Left forelimb (tissue), 1 donor: ENCODE measurements at regions not wholly inside any gene's neighbourhood (a gene's known extent, or its start where the extent isn't known, plus 50 kb on each side); places are given as distances from the start of the nearest gene placed in this dataset.

ENCODE experiments used
- DNase-seq: peaks from one replicate; pipeline ENCODE4 v3.0.0-alpha.2; 2018; ENCODE audit warnings: low spot score

DNA sequence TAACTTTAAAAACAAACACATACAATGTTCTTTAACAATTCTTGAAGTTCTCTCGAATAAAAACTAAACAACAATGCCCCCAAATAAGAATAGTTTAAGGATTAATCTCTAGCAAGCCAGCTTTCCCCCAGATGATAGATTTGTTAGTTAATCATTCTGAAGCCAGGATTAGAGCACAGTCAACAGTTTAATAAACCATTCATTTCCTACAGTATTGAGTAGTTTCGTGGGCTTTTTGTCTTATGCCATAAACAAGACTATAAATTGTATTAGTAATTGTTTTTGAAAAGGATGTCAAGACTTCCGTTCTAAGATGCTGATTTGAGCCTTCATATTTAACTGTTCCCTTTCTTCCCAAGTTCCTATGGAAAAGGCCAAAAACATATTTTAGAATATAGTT lies 136.6 kb downstream of the PIK3R1 start:
- no peak for DNase-seq

DNA sequence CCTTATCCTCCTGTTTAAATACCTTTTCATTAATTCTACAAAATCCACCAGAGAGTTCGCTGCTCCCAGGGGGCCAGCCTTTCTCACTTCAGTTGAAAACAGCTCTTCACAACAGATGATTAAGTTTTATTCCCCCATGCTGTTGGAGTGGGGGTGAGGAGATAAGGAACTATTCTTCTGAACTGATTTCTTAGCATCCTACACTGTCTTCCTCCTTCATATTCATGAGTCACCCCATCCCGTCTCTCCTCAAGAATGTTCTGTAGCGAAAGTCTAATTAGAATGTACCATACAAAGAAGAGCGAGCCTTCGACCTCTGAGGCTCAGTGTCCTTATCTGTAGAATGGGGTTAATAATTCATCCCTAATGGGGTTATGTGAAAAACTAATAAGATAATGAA lies 138.0 kb downstream of the PIK3R1 start:
- DNase-seq = no peak

DNA sequence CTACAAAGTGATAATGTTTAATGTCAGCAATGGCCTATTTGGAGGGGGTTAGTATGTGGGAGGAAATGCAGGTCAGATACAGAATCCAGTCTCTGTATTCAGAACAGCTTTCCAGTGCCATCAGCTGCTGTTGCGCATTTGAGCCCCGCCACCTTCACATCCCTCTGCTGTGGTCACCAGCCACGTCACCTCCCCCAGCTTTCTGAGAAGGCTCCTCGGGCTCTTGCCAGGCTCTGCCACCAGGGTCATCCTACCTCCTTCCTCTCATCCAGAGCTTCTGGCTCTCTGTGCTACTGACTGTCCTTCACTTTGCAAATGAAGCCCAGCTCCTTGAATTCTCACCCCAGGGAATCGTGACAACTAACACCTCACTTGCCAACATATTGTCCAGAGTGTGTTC lies 138.8 kb downstream of the PIK3R1 start:
- no peak for DNase-seq

DNA sequence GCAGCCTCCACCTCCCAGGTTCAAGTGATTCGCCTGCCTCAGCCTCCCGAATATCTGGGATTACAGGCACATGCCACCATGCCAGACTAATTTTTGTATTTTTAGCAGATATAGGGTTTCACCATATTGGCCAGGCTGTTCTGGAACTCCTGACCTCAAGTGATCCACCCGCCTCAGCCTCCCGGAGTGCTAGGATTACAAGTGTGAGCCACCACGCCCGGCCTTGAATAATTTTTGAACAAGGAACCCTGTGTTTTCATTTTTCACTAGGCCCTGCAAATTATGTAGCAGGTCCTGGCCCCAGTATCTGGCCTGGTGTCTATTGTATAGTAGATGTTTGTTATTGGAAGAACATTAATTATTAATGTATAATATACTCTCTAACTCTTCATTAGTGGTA lies 140.7 kb downstream of the PIK3R1 start:
- no peak for DNase-seq

DNA sequence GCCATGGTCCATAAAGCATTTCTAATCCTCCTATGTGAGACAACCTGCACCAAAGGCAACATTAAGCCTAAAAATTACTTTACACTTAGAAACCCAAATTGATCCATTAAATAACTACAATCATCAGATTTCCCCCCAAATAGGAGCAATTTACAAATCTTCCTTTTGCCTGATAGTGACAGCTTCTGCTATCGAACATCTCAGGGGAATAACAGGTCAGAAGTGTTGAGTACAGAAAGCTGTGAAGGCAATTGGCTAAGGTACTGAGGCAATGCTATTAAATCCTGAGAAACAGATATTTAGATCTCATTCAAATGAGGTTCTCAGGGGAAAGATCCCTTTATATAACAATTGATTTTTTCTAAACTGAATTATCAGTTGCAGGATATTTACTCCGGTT lies 141.1 kb downstream of the PIK3R1 start:
- DNase-seq = no peak

DNA sequence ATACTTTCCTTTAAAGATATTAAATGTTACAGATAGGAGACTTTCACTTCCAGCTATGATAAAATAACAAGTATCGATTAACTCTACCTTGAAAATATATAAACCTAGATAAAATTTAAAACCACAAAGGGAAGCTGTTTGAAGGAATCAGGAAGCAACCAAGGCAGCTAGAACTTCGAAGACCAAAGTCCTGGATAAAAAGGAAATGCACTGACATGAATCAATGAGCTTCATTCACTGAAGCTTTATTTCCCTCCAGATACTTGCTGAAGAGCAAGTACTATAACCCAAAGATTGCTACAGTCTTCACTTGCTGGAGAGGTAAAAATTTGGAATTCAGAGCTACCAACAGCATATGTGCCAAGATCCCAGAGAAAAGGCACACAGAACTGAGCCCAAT lies 144.1 kb downstream of the PIK3R1 start:
- DNase-seq = no peak

DNA sequence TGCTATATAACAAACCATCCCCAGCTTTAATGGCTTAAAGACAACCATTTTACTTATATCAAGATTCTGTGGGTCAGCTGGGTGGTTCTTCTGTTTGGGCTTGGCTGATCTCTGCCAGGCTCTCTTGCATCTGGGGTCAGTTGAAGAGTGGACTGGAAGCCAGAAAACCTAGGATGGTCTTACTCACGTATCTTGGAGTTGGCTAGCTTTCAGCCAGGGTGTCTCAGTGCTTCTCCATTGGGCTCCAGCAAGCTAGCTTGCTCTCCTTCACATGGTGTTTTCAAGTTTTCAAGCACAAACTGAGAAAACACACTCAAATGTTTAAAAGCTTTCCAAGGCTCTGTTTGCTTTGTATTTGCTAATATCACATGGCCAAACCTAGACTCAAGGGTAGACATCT lies 146.8 kb downstream of the PIK3R1 start:
- no peak for DNase-seq

DNA sequence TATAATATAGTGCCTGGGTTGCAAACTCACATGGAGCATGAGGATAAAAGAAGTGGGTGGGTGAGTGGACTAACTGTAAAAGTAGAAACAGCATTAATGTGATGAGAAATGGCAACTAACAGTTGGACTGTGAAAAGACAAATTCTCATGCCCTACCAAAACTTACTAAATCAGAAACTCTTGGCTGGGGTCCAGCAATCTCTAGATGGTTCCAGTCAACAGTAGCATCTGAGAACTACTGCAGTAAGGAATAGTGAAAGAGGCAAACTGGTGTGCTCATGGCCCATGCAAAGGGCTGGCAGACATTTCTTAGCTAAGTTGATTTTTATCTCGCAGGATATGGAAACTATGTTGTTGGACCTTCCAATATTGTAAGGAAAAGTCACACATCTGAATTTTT lies 150.3 kb downstream of the PIK3R1 start:
- no peak for DNase-seq

DNA sequence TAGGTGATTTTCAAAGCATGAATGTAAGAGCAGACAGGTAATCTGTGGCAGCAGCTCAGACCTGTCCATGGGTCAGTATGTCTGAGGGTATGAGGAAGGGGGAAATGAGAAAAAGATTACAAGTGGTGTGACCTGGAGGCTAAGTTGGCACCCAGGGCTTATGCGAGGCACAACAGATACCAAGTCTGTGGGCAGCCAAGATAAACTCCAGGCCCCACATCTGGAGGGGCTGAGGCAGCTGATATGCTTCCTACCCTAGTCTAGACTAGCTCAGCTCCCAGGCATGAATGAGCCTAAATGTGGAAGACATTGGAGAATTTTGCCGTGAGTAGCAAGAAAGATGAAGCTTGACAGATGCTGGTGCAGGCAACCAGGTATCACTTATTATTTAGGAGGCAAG lies 151.7 kb downstream of the PIK3R1 start:
- no peak for DNase-seq

DNA sequence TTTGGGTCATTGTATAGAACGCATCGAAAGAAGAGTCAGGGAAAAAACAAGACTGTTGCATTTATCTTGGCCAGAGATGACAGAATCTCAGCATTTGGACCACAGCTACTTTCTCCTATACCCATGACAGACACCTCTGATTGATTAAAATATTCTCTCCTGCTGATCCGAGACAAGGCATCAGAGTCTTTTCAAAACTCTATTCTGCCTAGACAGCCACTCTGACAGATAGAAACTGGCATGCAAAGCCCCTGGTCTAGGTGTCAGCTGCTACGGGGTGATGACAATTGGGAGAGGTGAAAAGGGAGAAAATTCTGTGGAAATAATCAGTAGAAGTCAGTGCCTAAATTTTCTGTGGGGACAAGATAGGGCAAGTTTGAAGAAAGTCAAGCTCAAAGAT lies 152.2 kb downstream of the PIK3R1 start:
- no peak for DNase-seq

DNA sequence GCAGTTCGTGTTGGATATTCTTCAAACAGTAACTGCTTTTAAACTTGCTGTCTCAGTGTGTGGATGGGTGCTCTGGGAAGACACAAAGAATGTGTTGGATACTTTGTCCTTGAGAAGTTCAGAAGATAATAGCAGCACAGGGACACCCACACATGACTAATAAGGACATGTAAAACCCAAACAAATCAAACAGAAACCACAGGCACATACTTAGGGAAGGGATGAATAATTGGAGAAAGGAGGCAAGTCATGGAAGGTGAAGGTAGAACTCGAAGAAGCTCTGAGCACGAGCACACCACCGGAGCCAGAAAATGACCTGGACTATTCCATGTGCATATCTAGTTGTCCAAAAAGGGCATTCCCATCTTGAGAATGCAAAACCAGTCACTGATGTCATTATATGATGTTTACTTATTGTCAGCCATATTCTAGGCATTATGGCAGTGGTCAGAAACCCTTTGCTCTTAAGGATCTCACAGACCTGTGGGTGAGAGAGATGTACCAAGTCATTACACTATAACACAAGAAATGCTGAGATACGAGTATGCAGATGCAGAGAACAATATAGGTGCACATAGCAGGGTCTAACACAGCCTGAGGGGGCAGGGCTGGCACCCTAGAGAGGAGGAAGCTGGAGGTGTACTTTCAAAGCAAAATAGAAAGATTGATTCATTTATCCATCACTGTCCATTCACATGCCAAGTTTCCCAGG lies 152.9 kb downstream of the PIK3R1 start:
- DNase-seq = no peak

DNA sequence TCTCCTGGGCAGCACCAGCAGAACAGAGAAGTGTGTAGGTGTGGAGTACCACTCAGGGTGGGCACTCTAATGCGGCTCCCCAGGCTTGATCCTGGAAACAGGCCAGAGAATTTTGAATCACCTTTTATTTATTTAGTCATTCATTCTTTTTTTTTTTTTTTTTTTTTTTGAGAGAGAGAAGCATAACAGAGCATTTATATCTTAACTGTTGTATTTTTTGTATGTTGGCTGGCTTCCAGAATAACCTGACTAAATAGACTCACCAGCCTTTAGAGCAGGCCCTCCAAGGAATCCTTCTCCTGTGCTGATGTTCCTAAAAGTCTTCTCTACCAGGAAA lies 153.4 kb downstream of the PIK3R1 start:
- no peak for DNase-seq

DNA sequence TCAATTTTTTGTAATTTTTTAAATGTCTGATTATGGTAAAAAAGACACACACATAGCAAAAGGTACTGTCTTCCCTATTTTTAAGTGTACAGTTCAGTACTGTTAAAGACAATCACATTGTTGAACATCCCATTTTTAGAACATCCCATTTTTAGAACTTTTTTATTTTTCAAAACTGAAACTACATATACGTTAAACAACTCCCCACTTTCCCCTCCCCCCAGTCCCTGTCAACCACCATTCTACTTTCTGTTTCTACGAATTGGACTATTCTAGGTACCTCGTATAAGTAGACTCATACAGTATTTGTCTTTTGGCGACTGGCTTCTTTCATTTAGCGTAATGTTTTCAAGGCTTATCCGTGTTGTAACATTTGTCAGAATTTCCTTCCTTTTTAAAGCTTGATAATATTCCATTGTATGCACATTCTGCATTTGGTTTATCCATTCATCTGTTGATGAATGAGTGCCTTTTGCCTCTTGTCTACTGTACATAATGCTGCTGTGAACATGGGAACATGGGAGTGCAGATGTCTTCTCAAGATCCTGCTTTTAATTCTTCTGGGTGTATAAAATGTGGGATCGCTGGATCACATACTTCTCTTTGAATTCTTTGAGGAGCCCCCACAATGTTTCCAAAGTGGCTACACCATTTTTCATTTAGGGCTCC lies 154.0 kb downstream of the PIK3R1 start:
- DNase-seq = no peak

DNA sequence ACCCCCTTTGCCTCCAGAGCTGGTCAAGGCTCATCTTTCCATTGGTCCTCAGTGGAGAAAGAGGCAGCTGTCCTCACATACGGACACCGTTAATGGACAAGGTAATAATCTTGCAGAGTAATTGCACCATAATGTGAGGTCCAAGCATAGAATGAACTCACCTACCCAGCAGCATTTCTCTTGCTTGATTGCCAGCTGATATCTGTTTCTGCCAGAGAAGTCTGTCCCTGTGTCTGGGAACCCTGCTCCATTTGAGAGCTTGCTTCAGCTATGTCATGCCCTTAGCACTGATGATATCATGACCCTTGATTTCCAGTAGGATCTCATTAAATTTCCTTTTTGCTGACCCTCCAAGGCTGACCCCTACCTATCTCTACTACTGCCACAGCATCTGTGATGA lies 154.6 kb downstream of the PIK3R1 start:
- DNase-seq = no peak

DNA sequence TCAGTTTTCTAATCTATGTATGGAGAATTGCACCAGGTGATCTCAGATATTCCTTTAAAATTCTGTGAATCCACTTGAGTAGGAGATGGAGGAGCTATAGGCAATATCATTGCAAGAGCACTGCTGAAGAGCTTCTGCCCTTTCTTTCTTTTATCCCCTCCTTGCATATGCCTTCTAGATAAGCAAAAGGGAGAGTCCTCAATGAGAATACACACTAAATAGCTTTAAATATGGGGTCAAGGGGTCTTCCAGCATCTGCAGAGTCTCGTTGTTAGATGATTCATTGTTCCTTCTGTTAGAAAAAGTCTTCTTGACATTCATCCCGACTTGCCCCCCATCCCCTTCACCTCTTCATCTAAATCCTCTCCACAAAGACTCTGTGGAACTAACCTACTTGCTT lies 156.1 kb downstream of the PIK3R1 start:
- DNase-seq = no peak

DNA sequence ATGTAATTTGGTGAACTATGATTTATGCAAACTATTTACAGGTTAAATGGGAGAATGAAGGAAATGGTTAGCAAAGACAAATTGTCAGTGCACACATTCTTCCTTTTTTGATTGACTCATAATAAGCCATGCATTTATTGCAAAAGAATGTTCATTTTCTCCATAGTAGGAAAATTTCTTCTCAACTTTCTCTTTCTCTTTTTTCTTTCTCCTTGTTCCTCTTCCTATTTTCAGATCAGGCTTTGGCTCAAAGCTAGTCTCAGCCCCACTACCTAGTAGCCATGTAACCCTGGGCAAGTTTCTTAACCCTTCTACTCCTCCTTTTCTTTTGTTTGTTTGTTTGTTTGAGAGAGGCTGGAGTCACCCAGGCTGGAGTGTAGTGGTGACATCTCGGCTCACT lies 156.6 kb downstream of the PIK3R1 start:
- DNase-seq = no peak

DNA sequence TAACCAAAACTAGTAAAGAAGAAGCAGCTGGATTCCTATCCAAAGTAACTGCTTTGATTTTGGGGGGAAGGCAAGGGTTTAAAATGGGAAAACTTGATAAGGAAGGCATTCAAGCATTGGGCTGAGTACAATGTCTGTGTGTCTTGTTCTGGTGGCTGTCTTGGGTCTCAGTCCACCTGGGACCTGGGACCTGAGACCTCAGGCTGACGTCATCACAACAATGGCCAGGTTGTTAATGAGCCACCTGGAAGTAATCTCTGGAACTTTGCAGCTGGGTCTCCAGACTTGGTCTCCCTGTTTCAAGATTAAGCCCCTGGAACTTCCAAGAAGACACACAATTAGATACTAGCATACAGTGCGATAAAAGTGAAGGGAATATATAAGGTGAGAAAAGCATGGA lies 157.5 kb downstream of the PIK3R1 start:
- DNase-seq = no peak

DNA sequence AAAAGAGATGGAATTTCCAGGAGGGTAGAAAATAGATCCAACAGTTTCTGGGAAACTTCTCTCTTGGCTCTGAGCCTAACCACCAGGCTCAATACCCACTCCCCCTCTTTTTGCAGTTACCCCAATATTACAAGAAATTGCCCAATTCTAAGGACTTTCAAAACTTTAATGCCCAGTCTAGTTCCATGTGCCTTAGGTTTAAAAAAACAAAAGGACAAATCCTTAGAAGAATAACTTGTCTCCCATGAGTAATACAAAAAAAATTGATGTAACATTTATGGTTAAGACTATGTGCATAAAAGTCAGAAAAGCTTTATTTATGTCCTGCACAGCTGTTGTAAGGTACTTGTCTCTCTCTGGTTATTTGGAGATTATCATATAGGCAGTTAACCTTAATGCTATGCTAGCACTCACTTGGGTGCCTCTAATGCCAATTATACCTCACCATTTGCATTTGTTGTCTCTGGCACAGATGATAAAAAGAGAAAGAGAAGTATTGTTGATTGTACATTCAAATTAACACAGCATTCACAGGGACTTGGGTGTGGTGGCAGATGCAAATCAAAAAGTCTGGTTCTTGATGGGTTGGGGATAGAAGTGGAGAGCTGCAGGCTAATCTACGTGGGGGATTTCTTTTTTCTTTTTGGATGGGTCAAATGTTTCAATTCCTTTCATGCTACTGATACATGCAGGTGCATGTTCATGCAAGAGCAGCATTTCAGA lies 159.4 kb downstream of the PIK3R1 start:
- no peak for DNase-seq

DNA sequence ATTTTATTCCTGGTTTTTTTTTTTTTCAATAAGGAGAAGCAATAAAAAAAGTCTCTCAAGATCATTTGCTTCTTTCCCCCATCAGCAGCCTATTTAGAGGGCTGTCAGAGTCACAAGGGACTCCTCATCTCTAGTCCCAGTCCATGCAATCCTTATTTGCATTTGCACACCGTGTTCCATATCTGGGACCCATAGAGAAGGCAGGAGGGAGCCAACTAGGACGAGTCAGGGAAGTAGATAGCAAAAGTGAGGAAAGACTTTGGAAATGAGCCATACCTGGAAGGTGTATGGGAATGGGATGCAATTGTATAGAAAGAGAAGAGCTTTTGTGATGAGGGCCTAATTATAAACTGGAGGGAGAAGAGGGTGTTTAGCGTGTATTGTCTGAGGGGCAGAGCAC lies 160.0 kb downstream of the PIK3R1 start:
- DNase-seq = no peak

DNA sequence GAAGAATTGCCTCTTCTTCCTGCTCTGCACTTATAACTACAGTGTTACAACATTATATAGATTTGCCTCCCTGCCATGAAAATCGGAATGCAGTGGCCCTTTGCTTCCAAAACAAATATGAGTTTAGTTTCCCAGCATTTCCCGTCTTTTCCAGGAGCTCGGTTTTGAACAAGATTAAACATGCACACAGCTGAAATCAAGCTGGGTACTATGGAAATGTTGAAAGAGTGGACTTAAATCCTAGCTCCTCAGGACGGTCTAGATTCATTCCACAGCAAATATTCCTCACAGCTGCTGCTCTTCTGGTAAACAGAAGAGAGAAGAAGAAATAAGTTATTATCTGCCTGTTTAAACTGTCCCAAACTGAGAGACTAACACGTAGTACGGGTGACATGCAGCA lies 161.4 kb downstream of the PIK3R1 start:
- no peak for DNase-seq

DNA sequence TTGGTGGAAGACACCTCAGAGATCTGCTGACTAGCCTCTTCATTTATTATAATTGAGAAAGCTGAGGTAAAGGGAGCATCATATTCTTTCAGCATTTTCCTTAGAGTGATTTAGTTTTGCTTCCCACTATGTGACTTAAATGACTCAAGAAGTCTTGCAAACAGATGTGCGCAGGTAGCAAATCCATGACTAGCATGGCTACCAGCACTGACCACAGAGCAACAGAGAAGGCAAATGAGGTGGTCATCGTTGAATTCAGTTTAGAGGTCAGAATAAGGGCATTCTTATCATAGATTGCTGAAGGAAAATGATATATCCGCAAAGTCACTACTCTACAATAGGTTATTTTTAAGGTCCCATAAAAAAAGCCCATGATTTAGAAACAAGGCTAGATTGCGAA lies 162.2 kb downstream of the PIK3R1 start:
- DNase-seq = no peak

DNA sequence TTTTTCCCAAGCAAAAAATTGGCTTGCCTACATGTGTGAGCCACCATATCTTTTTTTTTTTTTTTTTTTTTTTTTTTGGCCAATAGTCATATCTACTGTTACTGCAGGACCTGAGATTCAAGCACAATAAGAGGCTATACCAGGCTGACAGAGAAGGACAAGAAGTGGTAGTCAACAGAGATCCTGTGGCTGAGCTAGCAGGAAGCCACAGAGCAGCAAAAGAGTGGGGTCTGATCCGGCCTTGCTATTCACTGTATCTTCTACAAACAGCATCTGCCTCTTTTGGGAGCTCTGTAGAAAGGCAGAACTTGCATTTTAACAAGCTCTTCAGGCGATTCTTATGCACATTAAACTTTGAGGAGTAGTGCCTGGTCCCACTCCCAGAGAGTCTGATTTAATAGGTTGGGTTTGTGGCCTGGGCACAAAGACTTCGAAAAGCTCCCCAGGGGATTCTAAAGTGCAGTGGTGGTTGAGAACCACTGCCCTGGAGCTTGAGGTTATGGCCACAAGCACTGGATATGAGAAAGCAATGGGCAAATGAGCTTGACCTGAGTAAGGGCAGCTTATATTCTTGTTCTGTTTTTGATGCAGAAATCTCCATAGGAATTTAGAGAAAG lies 162.8 kb downstream of the PIK3R1 start:
- no peak for DNase-seq
